Effector memory CD4-positive, alpha-beta T cell (primary cell): ENCODE measurements at regions not wholly inside any gene's neighbourhood (a gene's known extent, or its start where the extent isn't known, plus 50 kb on each side); places are given as distances from the start of the nearest gene placed in this dataset.

Source experiments
- DNase-seq, 3 donors: peaks; one replicate each; pipeline ENCODE4 v3.0.0-alpha.2; 2020
- H3K27ac ChIP-seq: 2 replicates; pipeline ENCODE4 v1.7.0; 2013; ENCODE audit warnings: mild to moderate bottlenecking, low read length, moderate library complexity; ENCODE audit not compliant: insufficient read depth, poor library complexity, severe bottlenecking
- H3K27me3 ChIP-seq: replicated peaks from 2 replicates; pipeline ENCODE4 v1.7.0; 2013; ENCODE audit warnings: mild to moderate bottlenecking, low read length; ENCODE audit not compliant: insufficient read depth, control insufficient read depth, poor library complexity, severe bottlenecking
- H3K36me3 ChIP-seq: 2 replicates; pipeline ENCODE4 v1.7.0; 2013; ENCODE audit warnings: mild to moderate bottlenecking, low read length, moderate library complexity; ENCODE audit not compliant: control insufficient read depth, insufficient read depth
- H3K4me1 ChIP-seq: 2 replicates; pipeline ENCODE4 v1.7.0; 2013; ENCODE audit warnings: low read length, mild to moderate bottlenecking; ENCODE audit not compliant: control insufficient read depth, insufficient read depth, poor library complexity, severe bottlenecking
- H3K4me3 ChIP-seq: 2 replicates; pipeline ENCODE4 v1.7.0; 2013; ENCODE audit warnings: low read length, low read depth, mild to moderate bottlenecking; ENCODE audit not compliant: insufficient read depth, poor library complexity, severe bottlenecking
- H3K9me3 ChIP-seq: 2 replicates; pipeline ENCODE4 v1.7.0; 2013; ENCODE audit warnings: mild to moderate bottlenecking, low read length, moderate library complexity; ENCODE audit not compliant: control insufficient read depth

- Histone ChIP-seq H3K27ac (no peak overlapping the region), H3K36me3 (no peaks in the 10 kb centered on the region), H3K4me1 (peaks cover 40% of the 10 kb centered on the region), H3K27me3 (no peaks in the 10 kb centered on the region), H3K9me3 (no peaks in the 10 kb centered on the region), H3K4me3 (no peak overlapping the region)
- no peak for DNase-seq
These were observed 60.4 kb upstream of the SNX9 start for GRCh38 chr6:157762636-157763035.

GRCh38 chr6:157763129-157763903, 59.7 kb upstream of the SNX9 start:
- Histone ChIP-seq H3K9me3 (no peaks in the 10 kb centered on the region), H3K36me3 (no peaks in the 10 kb centered on the region), H3K27ac (peak overlapping the region; percentile 72), H3K4me1 (peaks cover 40% of the 10 kb centered on the region), H3K4me3 (peak overlapping the region; percentile 23), H3K27me3 (no peaks in the 10 kb centered on the region)
- DNase-seq = peak; percentile 15 to 24 (median 15)

- Histone ChIP-seq H3K4me1 (peaks cover 43% of the 10 kb centered on the region), H3K27ac (peak overlapping the region; percentile 72), H3K9me3 (no peaks in the 10 kb centered on the region), H3K4me3 (peak overlapping the region; percentile 23), H3K27me3 (no peaks in the 10 kb centered on the region), H3K36me3 (no peaks in the 10 kb centered on the region)
- DNase-seq = no peak
These were observed 59.2 kb upstream of the SNX9 start for GRCh38 chr6:157763904-157764177.

- peak overlapping the region; percentile 23 for H3K4me3 ChIP-seq
These were observed 58.6 kb upstream of the SNX9 start for GRCh38 chr6:157764178-157765068.

GRCh38 chr6:157766901-157767774, 55.9 kb upstream of the SNX9 start:
- Histone ChIP-seq H3K27ac (no peak overlapping the region), H3K4me1 (peaks cover 29% of the 10 kb centered on the region), H3K4me3 (no peak overlapping the region), H3K9me3 (no peaks in the 10 kb centered on the region), H3K27me3 (no peaks in the 10 kb centered on the region), H3K36me3 (no peaks in the 10 kb centered on the region)
- DNase-seq = no peak

More at GRCh38 chr6:157764178-157765068, 58.6 kb upstream of the SNX9 start:
- Histone ChIP-seq H3K36me3 (no peaks in the 10 kb centered on the region), H3K27me3 (no peaks in the 10 kb centered on the region), H3K4me1 (peaks cover 44% of the 10 kb centered on the region), H3K9me3 (no peaks in the 10 kb centered on the region), H3K27ac (peak overlapping the region; percentile 72)
- peak; percentile 81 to 91 (median 82) for DNase-seq

GRCh38 chr6:157767775-157768156, 55.3 kb upstream of the SNX9 start:
- H3K27ac ChIP-seq = no peak overlapping the region
- no peak for DNase-seq

GRCh38 chr6:157768304-157768703, 54.7 kb upstream of the SNX9 start:
- peaks cover 20% of the 10 kb centered on the region for H3K4me1 ChIP-seq
- H3K36me3 ChIP-seq = no peaks in the 10 kb centered on the region
- no peak for DNase-seq
- no peaks in the 10 kb centered on the region for H3K27me3 ChIP-seq
- H3K27ac ChIP-seq = no peak overlapping the region
- H3K4me3 ChIP-seq = no peak overlapping the region
- no peaks in the 10 kb centered on the region for H3K9me3 ChIP-seq

More at GRCh38 chr6:157767775-157768156, 55.3 kb upstream of the SNX9 start:
- no peaks in the 10 kb centered on the region for H3K9me3 ChIP-seq
- H3K4me1 ChIP-seq = peaks cover 24% of the 10 kb centered on the region
- no peaks in the 10 kb centered on the region for H3K27me3 ChIP-seq
- no peaks in the 10 kb centered on the region for H3K36me3 ChIP-seq
- H3K4me3 ChIP-seq = no peak overlapping the region

- Histone ChIP-seq H3K36me3 (no peaks in the 10 kb centered on the region), H3K27ac (no peak overlapping the region), H3K4me1 (peaks cover 13% of the 10 kb centered on the region), H3K27me3 (no peaks in the 10 kb centered on the region), H3K4me3 (no peak overlapping the region), H3K9me3 (no peaks in the 10 kb centered on the region)
- DNase-seq = no peak
These were observed 54.0 kb upstream of the SNX9 start for GRCh38 chr6:157768863-157769551.

- H3K4me1 ChIP-seq = peaks cover 6% of the 10 kb centered on the region
- no peaks in the 10 kb centered on the region for H3K9me3 ChIP-seq
- H3K4me3 ChIP-seq = no peak overlapping the region
- H3K27me3 ChIP-seq = no peaks in the 10 kb centered on the region
- H3K27ac ChIP-seq = no peak overlapping the region
- no peaks in the 10 kb centered on the region for H3K36me3 ChIP-seq
- DNase-seq = no peak
These were observed 53.1 kb upstream of the SNX9 start for GRCh38 chr6:157769776-157770426.
